HCT116 (cell line): ENCODE measurements at regions not wholly inside any gene's neighbourhood (a gene's known extent, or its start where the extent isn't known, plus 50 kb on each side); places are given as distances from the start of the nearest gene placed in this dataset.

Source experiments
- ATAC-seq: fragments of 200-7000 bp; cut with Tn5 transposase; 2 replicates; pipeline ENCODE4 v1.9.1; 2020; ENCODE audit warnings: mild to moderate bottlenecking, moderate library complexity
- BruUV-seq: library from RNA; stranded (reverse); fragments of 400-500 nt; replicated peaks from 2 replicates; lab custom pipeline; 2021; lab: Mats Ljungman, UMichigan
- CTCF ChIA-PET: fragments of 300-600 bp; sonication (Branson Sonifier 250); formaldehyde crosslinking; loops from one replicate; lab custom pipeline; 2021; ENCODE audit warnings: antibody characterized with exemption; lab: Charles Lee
- POLR2A ChIA-PET: fragments of 300-600, 350-600 bp; sonication (Branson Sonifier 250); formaldehyde crosslinking; loops from one replicate; lab custom pipeline; 2021; ENCODE audit warnings: antibody characterized with exemption; lab: Charles Lee
- RAD21 ChIA-PET, 2 experiments: fragments of 300-600 bp; sonication (Branson Sonifier 250); formaldehyde crosslinking; loops; one replicate each; lab custom pipeline; 2023; ENCODE audit warnings: low total read pairs in 2 of 2; ENCODE audit not compliant: uncharacterized antibody in 2 of 2, unreplicated experiment in 2 of 2, low non-redundant PET in 1 of 2; lab: Charles Lee
- DNase-seq: peaks from one replicate; pipeline ENCODE4 v3.0.0-alpha.2; 2010; ENCODE audit warnings: low read depth, low spot score
- H2AFZ ChIP-seq: fragments of 200-600 bp; shearing (Covaris generic), sonication (generic); 2 replicates; pipeline ENCODE4 v1.6.1; 2017; ENCODE audit warnings: low read depth, mixed run types, mixed read lengths, antibody characterized with exemption, low read length; ENCODE audit not compliant: poor library complexity, severe bottlenecking
- H3K27ac ChIP-seq: 2 replicates; pipeline ENCODE4 v1.5.1; 2012; ENCODE audit warnings: low read depth, low read length
- H3K27me3 ChIP-seq: fragments of 200-600 bp; sonication (generic); 2 replicates; pipeline ENCODE4 v1.6.1; 2016; ENCODE audit warnings: mixed run types, low read length, mixed read lengths; ENCODE audit not compliant: insufficient read depth
- H3K36me3 ChIP-seq, 2 experiments: fragments of 200-500 bp in 1 of 2; fragments of 200-600 bp in 1 of 2; sonication (Bioruptor generic) in 1 of 2; sonication (generic) in 1 of 2; 2 replicates each; pipeline versions ENCODE4 v1.5.1 to v1.6.1; 2014 to 2016; ENCODE audit warnings: low read length in 2 of 2, inconsistent platforms in 1 of 2, mixed read lengths in 1 of 2, mixed run types in 1 of 2; ENCODE audit not compliant: insufficient read depth in 2 of 2, control insufficient read depth in 1 of 2
- H3K4me1 ChIP-seq, 2 experiments: fragments of 200-600 bp in 1 of 2; sonication (generic) in 1 of 2; 2 replicates each; pipeline versions ENCODE4 v1.5.1 to v1.6.1; 2012 to 2017; ENCODE audit warnings: low read length in 2 of 2, inconsistent platforms in 1 of 2, mild to moderate bottlenecking in 1 of 2, mixed read lengths in 1 of 2, mixed run types in 1 of 2, moderate library complexity in 1 of 2; ENCODE audit not compliant: insufficient read depth in 2 of 2, control insufficient read depth in 1 of 2
- H3K4me2 ChIP-seq: fragments of 200-600 bp; sonication (generic); 2 replicates; pipeline ENCODE4 v1.6.1; 2017; ENCODE audit warnings: mixed run types, low read length, mixed read lengths
- H3K4me3 ChIP-seq, 2 experiments: fragments of 200-600 bp in 1 of 2; sonication (generic) in 1 of 2; replicated peaks in 1 of 2; 2 replicates each; pipeline ENCODE4 v1.5.1; 2011 to 2016; ENCODE audit warnings: low read length in 2 of 2, control low read depth in 1 of 2, low read depth in 1 of 2, mild to moderate bottlenecking in 1 of 2, mixed read lengths in 1 of 2, mixed run types in 1 of 2
- H3K79me2 ChIP-seq: fragments of 200-600 bp; sonication (generic); 2 replicates; pipeline ENCODE4 v1.6.1; 2017; ENCODE audit warnings: mild to moderate bottlenecking, mixed run types, low read length, moderate library complexity, mixed read lengths; ENCODE audit not compliant: insufficient read depth
- H3K9ac ChIP-seq: fragments of 200-600 bp; sonication (generic); 2 replicates; pipeline ENCODE4 v1.6.1; 2016; ENCODE audit warnings: low read length, mixed read lengths
- H3K9me2 ChIP-seq: fragments of 200-600 bp; sonication (generic), shearing (Covaris generic); 2 replicates; pipeline ENCODE4 v1.6.1; 2017; ENCODE audit warnings: mixed run types, mild to moderate bottlenecking, moderate library complexity; ENCODE audit not compliant: insufficient read depth
- H3K9me3 ChIP-seq, 2 experiments: fragments of 200-500 bp in 1 of 2; fragments of 200-600 bp in 1 of 2; sonication (Bioruptor generic) in 1 of 2; sonication (generic) in 1 of 2; 2 replicates each; pipeline ENCODE4 v1.6.1; 2014 to 2017; ENCODE audit warnings: low read length in 2 of 2, mixed read lengths in 2 of 2, inconsistent platforms in 1 of 2, low read depth in 1 of 2, mild to moderate bottlenecking in 1 of 2, mixed run types in 1 of 2, moderate library complexity in 1 of 2; ENCODE audit not compliant: control insufficient read depth in 1 of 2, insufficient read depth in 1 of 2
- H4K20me1 ChIP-seq: fragments of 200-600 bp; sonication (generic), shearing (Covaris generic); 2 replicates; pipeline ENCODE4 v1.6.1; 2017; ENCODE audit warnings: mixed run types, mild to moderate bottlenecking, moderate library complexity; ENCODE audit not compliant: insufficient read depth
- JUND ChIP-seq: IDR thresholded peaks from 2 replicates; pipeline ENCODE4 v1.6.1; 2012
- intact Hi-C: fragments of 100-400 bp; cut with micrococcal nuclease; formaldehyde crosslinking; loops from 2 replicates; pipeline ENCODE4 v1.10.0; 2022

GRCh38 chr11:86119077-86119476 is 50.2 kb upstream of the PICALM start:
- Histone ChIP-seq H3K9me3 (no peaks in the 10 kb centered on the region), H3K4me1 (peaks cover 0 to 6% of the 10 kb centered on the region in 2 experiments; a peak in 1 of 4 replicates), H3K27ac (no peak overlapping the region), H2AFZ (no peak overlapping the region), H3K4me3 (no peak overlapping the region), H3K27me3 (no peaks in the 10 kb centered on the region), H4K20me1 (no peaks in the 10 kb centered on the region), H3K9me2 (no peaks in the 10 kb centered on the region), H3K9ac (no peak overlapping the region), H3K36me3 (no peaks in the 10 kb centered on the region), H3K4me2 (no peak overlapping the region), H3K79me2 (no peaks in the 10 kb centered on the region)
- BruUV-seq: no TSS peak
- ChIA-PET RAD21 (no interaction called here), POLR2A (no interaction called here), CTCF (no interaction called here)
- DNase-seq: no peak
- ATAC-seq: no peak
- no peak for TF ChIP-seq JUND
- intact Hi-C loops: no loop called here
